HG03097 (cell line): ENCODE measurements at regions not wholly inside any gene's neighbourhood (a gene's known extent, or its start where the extent isn't known, plus 50 kb on each side); places are given as distances from the start of the nearest gene placed in this dataset.

Source experiments
- ATAC-seq: cut with Tn5 transposase; IDR thresholded peaks from one replicate; pipeline ENCODE4 v1.9.1; 2021; ENCODE audit not compliant: unreplicated experiment, low FRiP score

GRCh38 chr1:55712148-55712547 lies 497.0 kb upstream of the USP24 start:
- no peak for ATAC-seq

GRCh38 chr1:55708781-55709180 lies 493.6 kb upstream of the USP24 start:
- ATAC-seq: no peak

- ATAC-seq: no peak
Measured at GRCh38 chr1:55707846-55708245, 492.7 kb upstream of the USP24 start.

- no peak for ATAC-seq
Measured at GRCh38 chr1:55707196-55707595, 492.0 kb upstream of the USP24 start.

- no peak for ATAC-seq
Measured at GRCh38 chr1:55706397-55706796, 491.2 kb upstream of the USP24 start.

- no peak for ATAC-seq
Measured at GRCh38 chr1:55703726-55704363, 488.7 kb upstream of the USP24 start.

- ATAC-seq: peak; percentile 76
Measured at GRCh38 chr1:55702064-55702463, 486.9 kb upstream of the USP24 start.

- ATAC-seq: no peak
Measured at GRCh38 chr1:55700359-55701130, 485.4 kb upstream of the USP24 start.

- no peak for ATAC-seq
Measured at GRCh38 chr1:55699228-55699627, 484.1 kb upstream of the USP24 start.

- no peak for ATAC-seq
Measured at GRCh38 chr1:55697997-55698535, 482.9 kb upstream of the USP24 start.

GRCh38 chr1:55696891-55697290 lies 481.7 kb upstream of the USP24 start:
- no peak for ATAC-seq

- ATAC-seq: no peak
Measured at GRCh38 chr1:55696181-55696754, 481.1 kb upstream of the USP24 start.

- ATAC-seq: no peak
Measured at GRCh38 chr1:55695552-55695951, 480.4 kb upstream of the USP24 start.

GRCh38 chr1:55695151-55695550 lies 480.0 kb upstream of the USP24 start:
- no peak for ATAC-seq

GRCh38 chr1:55694310-55694801 lies 479.2 kb upstream of the USP24 start:
- no peak for ATAC-seq

- ATAC-seq: no peak
Measured at GRCh38 chr1:55692726-55693125, 477.6 kb upstream of the USP24 start.

GRCh38 chr1:55690366-55690765 lies 475.2 kb upstream of the USP24 start:
- no peak for ATAC-seq

GRCh38 chr1:55689800-55690199 lies 474.6 kb upstream of the USP24 start:
- no peak for ATAC-seq

- ATAC-seq: no peak
Measured at GRCh38 chr1:55685560-55685959, 470.4 kb upstream of the USP24 start.

GRCh38 chr1:55684131-55684650 lies 469.0 kb upstream of the USP24 start:
- no peak for ATAC-seq

- ATAC-seq: no peak
Measured at GRCh38 chr1:55682198-55682597, 467.0 kb upstream of the USP24 start.
